ENCODE measurements at regions not wholly inside any gene's neighbourhood (a gene's known extent, or its start where the extent isn't known, plus 50 kb on each side); places are given as distances from the start of the nearest gene placed in this dataset.

DNA sequence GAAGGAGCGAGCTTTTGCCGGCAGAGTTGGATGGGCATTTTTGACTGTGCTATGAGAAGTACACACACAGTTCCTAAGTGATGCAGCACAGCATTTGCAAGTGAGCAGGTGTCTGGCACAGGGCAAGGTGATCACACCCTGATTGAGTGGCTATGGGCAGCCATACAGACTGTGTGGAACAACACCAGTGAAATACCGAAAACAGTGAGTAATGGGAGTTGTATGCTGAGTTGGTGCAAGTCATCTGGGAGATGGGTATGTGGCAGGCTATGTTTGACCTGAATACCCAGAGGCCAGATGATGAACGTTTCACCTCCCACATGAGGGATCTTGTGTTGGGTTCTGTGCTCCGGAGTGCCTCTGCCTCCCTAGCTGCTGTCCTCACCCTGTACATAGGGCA, 53.5 kb upstream of the TIPARP start:
- no peak for DNase-seq (ENCODE audit: low read depth, low spot score)

DNA sequence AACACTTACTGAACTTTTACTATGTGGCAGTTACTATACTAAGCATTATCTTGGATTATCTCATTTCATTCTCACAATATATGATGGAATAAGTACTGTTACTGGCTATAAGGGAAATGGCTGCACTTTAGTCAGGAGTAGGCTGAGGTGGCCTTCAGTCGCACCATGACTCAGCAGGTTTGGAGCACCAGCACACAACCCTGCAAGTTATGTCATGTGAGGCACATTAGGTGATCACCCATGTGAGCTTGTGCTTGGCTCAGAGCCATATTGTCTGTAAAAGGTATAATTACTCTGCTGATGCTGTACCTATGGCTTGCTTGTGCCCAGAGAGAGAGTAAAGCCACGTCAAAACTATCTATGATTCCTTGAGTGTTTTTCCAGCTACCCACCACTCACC, 54.1 kb upstream of the TIPARP start:
- DNase-seq (ENCODE audit: low read depth, low spot score): no peak

DNA sequence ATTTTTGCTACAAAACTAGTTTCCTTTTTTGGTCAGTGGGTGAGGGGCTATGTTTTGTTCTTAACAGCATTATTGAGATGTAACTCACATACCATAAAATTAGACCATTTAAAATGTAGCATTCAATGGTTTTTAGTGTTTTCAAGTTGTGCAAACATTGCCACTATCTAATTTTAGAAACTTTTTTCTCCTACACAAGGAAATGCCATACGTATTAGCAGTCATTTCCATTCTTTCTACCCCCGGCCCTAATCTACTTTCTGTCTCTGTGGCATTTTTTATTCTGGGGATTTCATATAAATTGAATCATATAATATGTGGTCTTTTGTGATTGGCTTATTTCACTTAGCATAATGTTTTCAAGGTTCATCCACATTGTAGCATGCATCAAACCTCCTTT, 55.0 kb upstream of the TIPARP start:
- no peak for DNase-seq (ENCODE audit: low read depth, low spot score)

DNA sequence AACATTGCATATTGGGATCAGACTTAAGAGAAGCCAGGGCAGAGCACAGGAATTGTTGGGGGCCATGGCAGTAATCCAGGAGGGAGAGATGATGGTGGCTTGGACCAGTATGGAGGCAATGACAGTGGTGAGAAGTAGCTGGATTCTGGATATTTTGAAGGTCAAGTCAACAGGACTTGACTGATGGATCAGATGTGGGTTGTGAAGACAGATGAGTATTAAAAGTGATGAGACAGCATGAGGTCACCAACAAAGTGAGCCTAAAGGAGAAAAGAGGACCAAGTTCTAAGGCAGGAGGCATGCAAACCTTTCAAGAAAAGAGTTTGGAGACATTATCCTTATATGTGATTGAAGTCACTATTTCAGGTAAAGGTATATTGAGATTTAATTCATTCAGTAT, 56.6 kb upstream of the TIPARP start:
- no peak for DNase-seq (ENCODE audit: low read depth, low spot score)

DNA sequence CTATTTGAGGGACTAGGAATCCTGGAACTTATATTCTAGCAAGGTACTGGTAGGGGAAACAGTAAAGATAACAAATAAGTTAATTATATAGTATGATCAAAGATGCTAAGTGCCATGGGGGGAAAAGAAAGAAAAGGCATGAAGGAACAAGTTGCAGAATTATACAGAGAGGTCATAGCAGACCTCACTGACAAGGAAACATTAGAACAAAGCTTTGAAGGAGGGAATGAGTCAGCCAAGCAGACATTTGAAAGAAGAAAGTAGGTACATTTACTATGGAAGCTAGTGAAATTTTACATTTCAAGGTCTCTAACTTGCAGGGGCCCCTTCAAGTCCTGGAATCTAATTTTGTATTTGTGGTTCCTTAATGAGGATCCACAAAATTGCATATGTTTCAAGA, 57.2 kb upstream of the TIPARP start:
- DNase-seq (ENCODE audit: low read depth, low spot score): no peak

DNA sequence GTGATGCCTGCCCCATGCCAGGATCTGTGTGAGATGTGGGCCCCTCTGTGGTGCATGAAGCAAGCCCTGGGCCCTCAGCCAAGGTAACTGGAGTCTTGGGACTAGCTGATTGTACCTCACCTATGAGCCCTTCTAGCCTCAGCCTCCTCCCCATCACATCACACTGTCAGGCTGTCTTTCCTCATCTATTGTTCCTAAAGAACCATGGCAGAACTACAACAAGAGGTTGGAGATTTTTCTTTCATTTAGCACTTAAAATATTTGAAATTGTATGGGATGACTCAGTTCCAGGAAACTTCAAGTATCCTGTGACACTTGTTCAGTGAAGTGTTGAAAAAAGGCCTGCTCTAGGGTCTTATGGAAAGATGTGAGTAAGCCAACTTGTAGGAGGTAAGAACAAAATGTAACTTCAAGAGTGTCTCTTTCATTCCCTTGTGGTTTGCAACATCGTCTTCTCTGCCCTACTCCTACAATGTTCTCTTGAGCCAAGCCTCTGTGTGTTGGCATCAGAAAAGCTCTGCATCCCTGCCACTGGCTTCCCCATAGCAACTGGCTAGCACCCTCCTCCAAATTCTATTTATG, 58.7 kb upstream of the TIPARP start:
- DNase-seq (ENCODE audit: low read depth, low spot score): no peak

DNA sequence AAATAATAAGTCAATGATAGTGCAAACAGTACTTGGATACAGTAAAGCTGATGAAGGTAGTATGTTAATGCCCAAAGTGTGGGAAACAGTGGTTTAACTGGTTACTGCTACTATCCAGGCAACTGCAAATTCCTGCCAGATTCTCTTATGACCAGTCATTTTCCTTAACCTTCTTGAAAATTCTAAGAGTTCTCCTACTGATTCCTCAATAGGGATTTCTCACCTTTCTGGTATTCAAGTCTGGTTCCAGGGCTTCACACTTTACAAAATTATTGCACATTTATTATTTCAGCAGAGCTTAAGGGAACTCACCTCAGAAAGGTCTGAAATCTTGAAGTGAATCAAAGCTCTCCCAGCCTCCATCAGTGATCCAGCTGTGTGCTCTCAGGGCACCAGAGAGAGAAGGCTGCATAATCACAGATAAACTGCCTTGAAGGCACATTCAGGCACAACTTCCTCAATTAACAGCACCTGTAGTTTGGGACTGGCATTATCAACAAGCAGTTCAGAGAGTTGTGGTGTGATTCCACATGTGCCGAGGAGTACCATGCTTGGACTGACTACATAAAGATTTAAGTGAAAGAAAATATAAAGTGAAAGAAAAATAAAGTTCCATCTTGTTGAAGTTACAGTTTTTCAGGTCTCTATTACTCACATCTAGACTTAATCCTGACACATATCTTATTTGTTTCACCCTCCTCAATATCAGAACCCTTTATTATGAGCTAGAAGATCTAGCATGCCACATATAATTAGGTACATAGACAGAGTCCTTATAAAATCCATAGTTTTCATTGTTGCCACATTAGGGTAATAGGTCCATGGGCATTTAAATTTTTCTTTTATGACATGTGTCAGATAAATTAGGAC, 59.5 kb upstream of the TIPARP start:
- DNase-seq (ENCODE audit: low read depth, low spot score): peak; percentile 24

DNA sequence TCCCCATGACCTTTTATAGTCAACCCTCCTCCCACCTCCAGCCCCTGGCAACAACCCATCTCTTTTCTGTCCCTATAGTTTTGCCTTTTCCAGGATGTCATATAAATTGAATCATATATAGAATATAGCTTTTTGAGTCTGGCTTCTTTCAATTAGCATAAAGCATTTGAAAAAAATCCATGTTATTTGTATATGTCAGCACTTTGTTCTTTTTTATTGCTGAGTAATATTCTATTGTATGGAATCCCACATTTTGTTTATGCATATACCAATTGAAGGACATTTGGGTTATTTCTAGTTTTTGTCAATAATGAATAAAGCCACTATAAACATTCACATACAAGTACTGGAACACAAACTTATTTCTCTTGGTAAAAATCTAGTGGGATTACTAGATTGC, 58.0 kb upstream of the SSR3 start:
- no peak for DNase-seq (ENCODE audit: low read depth, low spot score)

DNA sequence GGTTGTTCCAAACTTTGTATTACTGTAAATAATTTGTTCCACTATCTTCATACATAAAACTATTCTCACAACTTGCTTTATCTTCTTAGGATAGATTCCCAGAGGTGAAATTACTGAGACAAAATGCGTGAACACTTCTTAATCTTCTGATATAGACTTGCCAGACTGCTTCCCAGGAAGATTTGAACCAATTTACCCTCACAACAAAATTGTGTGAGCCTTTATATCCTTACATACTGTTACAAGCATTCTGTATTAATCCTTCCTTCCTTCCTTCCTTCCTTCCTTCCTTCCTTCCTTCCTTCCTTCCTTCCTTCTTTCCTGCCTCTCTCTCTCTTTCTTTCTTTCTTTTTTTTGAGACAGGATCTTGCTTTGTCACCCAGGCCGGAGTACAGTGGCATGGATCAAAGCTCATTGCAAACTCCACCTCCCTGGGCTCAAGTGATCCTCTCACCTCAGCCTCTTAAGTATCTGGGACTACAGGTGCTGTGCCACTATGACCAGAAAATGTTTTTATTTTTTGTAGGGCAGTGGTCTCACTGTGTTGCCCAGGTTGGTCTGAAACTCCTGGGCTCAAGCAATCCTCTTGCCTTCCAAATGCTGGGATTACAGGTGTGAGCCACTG, 57.1 kb upstream of the SSR3 start:
- no peak for DNase-seq (ENCODE audit: low read depth, low spot score)

DNA sequence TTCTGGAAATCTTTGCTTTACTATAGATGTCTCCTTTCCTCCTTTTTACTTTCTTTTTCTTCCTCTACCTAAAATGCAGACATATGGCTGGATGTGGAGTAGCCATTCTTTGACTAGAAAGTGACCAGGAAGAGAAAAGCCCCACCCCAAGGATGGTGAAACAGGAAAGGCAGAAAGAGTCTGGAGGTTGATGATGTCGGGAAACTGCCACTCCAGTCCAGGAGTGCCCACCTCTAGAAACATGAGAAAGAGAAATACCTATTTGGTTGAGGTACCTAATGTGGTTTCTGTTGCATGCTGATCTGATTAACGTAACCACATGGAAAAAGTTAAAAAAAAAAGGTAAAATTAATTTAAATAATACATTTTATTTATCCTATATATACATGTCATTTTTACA, 55.2 kb upstream of the SSR3 start:
- no peak for DNase-seq (ENCODE audit: low read depth, low spot score)

DNA sequence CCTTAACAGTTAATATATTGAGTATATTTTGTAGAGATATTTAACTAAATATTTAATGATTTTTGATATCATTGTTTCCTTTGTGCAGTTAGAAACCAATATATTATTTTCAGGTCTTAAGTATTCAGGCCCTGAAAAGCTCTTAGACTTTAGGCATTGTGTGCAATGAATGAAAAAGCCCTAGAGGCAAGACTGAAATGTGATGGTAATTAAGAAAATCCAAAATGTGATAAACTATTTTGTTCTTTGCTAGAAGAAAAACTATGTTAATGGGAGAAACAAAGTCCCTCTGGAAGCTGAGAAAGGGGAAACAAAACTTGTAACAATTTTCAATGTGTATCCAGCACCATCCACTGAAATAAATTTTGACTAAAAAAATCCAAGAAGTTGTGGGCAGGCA, 54.6 kb upstream of the SSR3 start:
- no peak for DNase-seq (ENCODE audit: low read depth, low spot score)

DNA sequence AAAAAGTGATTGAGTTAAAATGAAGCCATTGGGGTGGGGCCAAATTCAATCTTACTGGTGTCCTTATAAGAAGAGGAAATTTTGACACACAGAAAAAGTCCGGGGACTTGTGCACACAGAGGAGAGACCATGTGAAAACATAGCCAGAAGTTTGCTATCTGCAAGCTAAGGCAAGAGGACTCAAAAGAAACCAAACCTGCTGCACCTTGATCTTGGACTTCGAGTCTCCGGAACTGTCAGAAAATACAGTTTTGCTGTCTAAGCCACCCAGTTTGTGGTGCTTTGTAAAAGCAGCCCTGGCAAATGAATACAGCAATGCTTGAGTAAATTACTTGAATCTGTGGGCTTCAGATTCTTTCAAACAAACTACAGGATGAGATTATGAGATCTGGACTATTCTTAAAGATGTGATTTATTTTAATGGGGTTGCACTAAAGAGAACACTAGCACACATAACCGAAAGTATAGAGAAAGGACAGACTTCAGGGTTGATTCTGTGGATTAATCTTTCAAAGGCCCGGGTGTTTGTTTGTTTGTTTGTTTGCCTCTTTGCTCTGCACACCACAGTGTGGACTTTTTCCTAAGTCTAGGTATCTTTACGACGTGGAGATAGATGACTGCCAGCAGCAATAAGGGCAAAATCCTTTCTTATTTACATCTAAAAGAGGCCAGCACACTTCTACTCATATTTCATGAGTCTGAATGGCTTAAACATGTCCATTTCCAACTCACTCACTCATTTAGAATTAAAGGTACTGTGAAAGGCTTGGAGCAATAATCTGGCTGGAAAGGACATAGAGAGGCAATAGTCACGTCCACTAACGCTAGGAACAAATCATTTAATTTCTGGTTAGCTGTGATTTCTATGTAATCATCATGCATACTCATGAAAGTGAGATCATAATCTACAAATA, 53.9 kb upstream of the SSR3 start:
- DNase-seq (ENCODE audit: low read depth, low spot score): no peak

DNA sequence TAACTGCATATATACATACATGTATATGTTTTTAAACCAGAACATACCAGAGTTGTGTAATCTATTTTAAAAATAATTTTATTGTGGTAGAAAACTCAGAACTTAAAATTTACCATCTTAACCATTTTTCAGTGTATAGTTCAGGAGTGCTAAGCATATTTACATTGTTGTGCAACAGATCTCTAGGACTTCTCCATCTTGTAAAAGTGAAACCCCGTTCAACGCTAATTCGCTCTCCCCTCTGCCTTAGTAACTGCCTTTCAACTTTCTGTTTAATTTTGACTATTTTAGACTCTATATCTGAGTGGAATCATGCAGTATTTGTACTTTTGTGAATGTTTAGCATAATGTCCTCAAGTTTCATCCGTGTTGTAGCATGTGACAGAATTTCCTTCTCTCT, 51.8 kb upstream of the SSR3 start:
- no peak for DNase-seq (ENCODE audit: low read depth, low spot score)

DNA sequence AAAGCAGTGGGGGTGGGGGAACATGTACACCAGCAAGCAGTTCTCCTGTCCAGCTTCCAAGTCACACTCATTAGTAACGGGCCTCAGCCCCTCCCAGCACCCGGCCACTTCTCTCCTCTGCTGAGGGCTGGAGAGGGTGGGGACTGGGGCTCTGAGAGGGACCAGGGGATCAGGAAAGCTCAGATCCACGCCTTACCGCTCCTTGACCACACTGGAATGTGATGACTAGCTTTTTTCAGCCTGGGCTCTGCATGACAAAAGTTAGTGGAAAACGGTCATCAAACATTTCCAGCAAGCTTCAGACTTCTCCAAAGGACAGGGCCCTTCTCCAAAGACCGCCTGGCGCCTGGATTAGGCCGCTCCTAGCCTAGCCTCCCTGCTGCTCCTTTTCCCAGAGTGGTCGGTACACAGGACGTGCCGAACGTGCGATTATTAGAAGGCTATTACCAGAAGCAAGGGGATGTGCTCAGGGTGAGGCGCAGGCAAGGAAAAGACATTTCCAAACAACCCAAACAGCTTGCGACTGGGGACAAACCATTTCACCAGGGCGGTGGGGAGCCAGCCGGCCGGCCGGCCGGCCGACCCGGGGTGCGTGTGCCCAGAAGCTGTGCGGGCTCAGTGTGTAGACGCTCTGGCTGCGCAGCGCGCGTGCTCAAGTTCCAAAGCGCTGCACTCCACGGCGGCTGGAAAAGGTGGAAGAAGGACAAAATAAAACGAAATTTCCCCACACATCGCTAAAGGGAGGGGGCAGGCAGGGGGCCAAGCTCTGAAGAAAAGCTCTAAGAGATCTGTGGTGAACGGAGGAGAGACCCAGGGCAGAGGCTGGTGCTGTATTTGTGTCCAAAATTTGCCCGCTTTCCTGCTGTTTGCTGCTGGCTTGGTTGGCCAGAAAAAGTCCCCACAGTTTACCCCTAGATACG, 51.0 kb upstream of the SSR3 start:
- peak; percentile 90 for DNase-seq (ENCODE audit: low read depth, low spot score)

DNA sequence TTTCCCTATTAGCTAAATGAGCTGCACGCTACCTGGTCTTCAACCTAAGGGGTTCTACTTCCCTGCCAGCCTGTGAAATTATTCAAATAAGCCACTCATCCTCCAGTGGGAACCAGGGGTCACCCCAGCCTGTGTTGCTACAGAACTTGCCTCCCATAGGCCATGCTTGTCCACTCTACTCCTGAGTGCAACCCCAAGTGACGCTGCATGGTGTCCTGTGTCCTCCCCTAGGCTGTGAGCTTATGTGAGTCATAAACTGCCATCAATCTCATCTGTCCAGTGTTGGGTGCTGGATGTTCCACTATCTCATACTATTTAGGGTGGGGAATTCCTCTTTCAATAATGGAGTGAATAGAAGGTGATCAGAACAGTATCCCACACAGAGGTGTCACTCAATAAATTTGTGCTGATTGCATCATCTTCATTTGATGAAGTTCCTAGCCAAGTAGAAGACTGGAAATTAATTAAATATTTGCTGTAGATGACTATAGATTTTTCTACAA, 49.8 kb upstream of the SSR3 start:
- no peak for DNase-seq (ENCODE audit: low read depth, low spot score)

All from ELF-1 (cell line).